Activated CD4-positive, alpha-beta memory T cell treated with anti-CD3 and anti-CD28 coated beads for 36 hours (primary cell): ENCODE measurements at regions not wholly inside any gene's neighbourhood (a gene's known extent, or its start where the extent isn't known, plus 50 kb on each side); places are given as distances from the start of the nearest gene placed in this dataset.

Source experiments
- CTCF ChIA-PET: fragments of 350-600 bp; sonication (Branson Sonifier 250); formaldehyde crosslinking; loops from one replicate; lab custom pipeline; 2021; ENCODE audit warnings: antibody characterized with exemption, inconsistent platforms; lab: Charles Lee
- POLR2A ChIA-PET: fragments of 350-600 bp; sonication (Branson Sonifier 250); formaldehyde crosslinking; loops from one replicate; lab custom pipeline; 2021; ENCODE audit warnings: antibody characterized with exemption; lab: Charles Lee
- DNase-seq: peaks from one replicate; pipeline ENCODE4 v3.0.0-alpha.2; 2020
- H3K27ac Mint-ChIP-seq: one replicate; pipeline ENCODE4 v1.8.0; 2021; ENCODE audit warnings: mixed read lengths
- H3K27me3 Mint-ChIP-seq: one replicate; pipeline ENCODE4 v1.8.0; 2021; ENCODE audit warnings: mixed read lengths
- H3K36me3 Mint-ChIP-seq: one replicate; pipeline ENCODE4 v1.8.0; 2021; ENCODE audit warnings: mixed read lengths
- H3K4me1 Mint-ChIP-seq: one replicate; pipeline ENCODE4 v1.8.0; 2021; ENCODE audit warnings: low read depth, mixed read lengths
- H3K4me3 Mint-ChIP-seq: one replicate; pipeline ENCODE4 v1.8.0; 2021; ENCODE audit warnings: mild to moderate bottlenecking, mixed read lengths
- H3K9me3 Mint-ChIP-seq: one replicate; pipeline ENCODE4 v1.8.0; 2021; ENCODE audit warnings: mixed read lengths
- intact Hi-C: fragments of 100-400 bp; cut with micrococcal nuclease; formaldehyde crosslinking; loops from one replicate; pipeline ENCODE4 v1.15.1; 2023

- intact Hi-C loops, result no loop called here
- no peaks in the 10 kb centered on the region for H3K4me1 Mint-ChIP-seq
- no peak overlapping the region for H3K27ac Mint-ChIP-seq
- no peak overlapping the region for H3K4me3 Mint-ChIP-seq
- no peaks in the 10 kb centered on the region for H3K36me3 Mint-ChIP-seq
- no peaks in the 10 kb centered on the region for H3K27me3 Mint-ChIP-seq
- ChIA-PET POLR2A (no interaction called here), CTCF (no interaction called here)
- DNase-seq, result no peak
- peaks cover 11% of the 10 kb centered on the region for H3K9me3 Mint-ChIP-seq
Observed at GRCh38 chr4:135834471-135834870, 1632.9 kb upstream of the PABPC4L start.

GRCh38 chr4:135833529-135833928 lies 1631.9 kb upstream of the PABPC4L start:
- ChIA-PET CTCF (no interaction called here), POLR2A (no interaction called here)
- Mint-ChIP-seq H3K36me3 (no peaks in the 10 kb centered on the region), H3K27ac (no peak overlapping the region), H3K4me1 (no peaks in the 10 kb centered on the region), H3K9me3 (peaks cover 4% of the 10 kb centered on the region), H3K27me3 (no peaks in the 10 kb centered on the region), H3K4me3 (no peak overlapping the region)
- intact Hi-C loops, result no loop called here
- no peak for DNase-seq

GRCh38 chr4:135824759-135825296 lies 1623.2 kb upstream of the PABPC4L start:
- CTCF ChIA-PET, result no interaction called here
- intact Hi-C loops, result no loop called here
- DNase-seq, result no peak
- no peaks in the 10 kb centered on the region for H3K36me3 Mint-ChIP-seq
- H3K27ac Mint-ChIP-seq, result no peak overlapping the region
- no peaks in the 10 kb centered on the region for H3K27me3 Mint-ChIP-seq
- peaks cover 7% of the 10 kb centered on the region for H3K9me3 Mint-ChIP-seq
- no peak overlapping the region for H3K4me3 Mint-ChIP-seq
- POLR2A ChIA-PET, result no interaction called here
- no peaks in the 10 kb centered on the region for H3K4me1 Mint-ChIP-seq

GRCh38 chr4:135804785-135805184 lies 1603.2 kb upstream of the PABPC4L start:
- ChIA-PET CTCF (no interaction called here), POLR2A (no interaction called here)
- no peaks in the 10 kb centered on the region for H3K27me3 Mint-ChIP-seq
- no peaks in the 10 kb centered on the region for H3K4me1 Mint-ChIP-seq
- intact Hi-C loops, result no loop called here
- H3K36me3 Mint-ChIP-seq, result no peaks in the 10 kb centered on the region
- peaks cover 6% of the 10 kb centered on the region for H3K9me3 Mint-ChIP-seq
- H3K27ac Mint-ChIP-seq, result no peak overlapping the region
- H3K4me3 Mint-ChIP-seq, result no peak overlapping the region
- no peak for DNase-seq

GRCh38 chr4:135777361-135777760 lies 1575.8 kb upstream of the PABPC4L start:
- no peaks in the 10 kb centered on the region for H3K4me1 Mint-ChIP-seq
- H3K9me3 Mint-ChIP-seq, result peaks cover 18% of the 10 kb centered on the region
- ChIA-PET POLR2A (no interaction called here), CTCF (no interaction called here)
- intact Hi-C loops, result no loop called here
- no peak for DNase-seq
- no peak overlapping the region for H3K27ac Mint-ChIP-seq
- no peak overlapping the region for H3K4me3 Mint-ChIP-seq
- H3K27me3 Mint-ChIP-seq, result no peaks in the 10 kb centered on the region
- no peaks in the 10 kb centered on the region for H3K36me3 Mint-ChIP-seq

DNA sequence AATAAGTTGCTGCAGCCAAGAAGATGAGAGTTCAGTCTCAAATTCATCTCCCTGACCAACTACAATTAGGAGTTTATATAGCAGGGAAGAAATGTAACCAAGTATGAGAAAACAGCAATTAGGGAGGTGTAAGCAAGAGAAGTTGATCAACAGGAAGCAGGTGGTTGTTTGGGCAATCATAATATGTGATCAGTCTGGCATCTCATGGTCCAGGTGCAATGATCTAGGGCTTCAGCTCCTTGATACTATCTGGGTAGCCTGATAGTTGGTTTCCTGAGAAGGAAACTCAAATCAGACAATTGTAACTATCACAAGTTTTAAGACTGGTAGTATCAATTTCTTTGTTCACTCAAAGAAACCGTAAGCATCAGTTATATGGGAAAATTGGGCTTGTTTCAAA lies 1574.3 kb upstream of the PABPC4L start:
- Mint-ChIP-seq H3K4me3 (no peak overlapping the region), H3K27me3 (no peaks in the 10 kb centered on the region), H3K36me3 (no peaks in the 10 kb centered on the region), H3K9me3 (peaks cover 17% of the 10 kb centered on the region), H3K27ac (no peak overlapping the region), H3K4me1 (no peaks in the 10 kb centered on the region)
- no peak for DNase-seq
- ChIA-PET CTCF (no interaction called here), POLR2A (no interaction called here)
- intact Hi-C loops, result no loop called here

DNA sequence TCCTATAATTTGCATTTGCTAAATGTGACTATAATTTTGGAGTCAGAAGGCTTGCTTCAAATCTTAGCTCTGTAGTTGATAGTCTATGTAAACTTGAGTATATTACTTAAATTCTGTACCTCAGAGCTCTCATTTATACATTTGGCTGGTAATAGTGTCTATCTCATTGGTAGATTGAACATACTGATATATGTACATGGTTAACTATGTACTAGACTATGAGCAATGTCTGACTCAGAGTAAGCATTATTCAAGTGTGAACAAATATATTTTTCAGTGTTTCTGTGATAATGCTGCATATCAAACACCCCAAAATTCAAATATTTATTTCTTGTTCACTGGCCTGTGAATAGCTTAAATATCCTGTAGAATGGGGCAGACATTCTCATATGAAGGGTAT lies 1568.9 kb upstream of the PABPC4L start:
- no peak for DNase-seq
- ChIA-PET CTCF (no interaction called here), POLR2A (no interaction called here)
- intact Hi-C loops, result no loop called here
- Mint-ChIP-seq H3K4me3 (no peak overlapping the region), H3K36me3 (no peaks in the 10 kb centered on the region), H3K27me3 (no peaks in the 10 kb centered on the region), H3K27ac (no peak overlapping the region), H3K9me3 (peaks cover 17% of the 10 kb centered on the region), H3K4me1 (no peaks in the 10 kb centered on the region)

- Mint-ChIP-seq H3K27ac (no peak overlapping the region), H3K27me3 (no peaks in the 10 kb centered on the region), H3K9me3 (peaks cover 18% of the 10 kb centered on the region), H3K4me3 (no peak overlapping the region), H3K36me3 (no peaks in the 10 kb centered on the region), H3K4me1 (no peaks in the 10 kb centered on the region)
- ChIA-PET CTCF (no interaction called here), POLR2A (no interaction called here)
- intact Hi-C loops, result no loop called here
- DNase-seq, result no peak
Observed at GRCh38 chr4:135744928-135745327, 1543.3 kb upstream of the PABPC4L start.

GRCh38 chr4:135741583-135741982 lies 1540.0 kb upstream of the PABPC4L start:
- no peaks in the 10 kb centered on the region for H3K36me3 Mint-ChIP-seq
- no peak overlapping the region for H3K27ac Mint-ChIP-seq
- no peak overlapping the region for H3K4me3 Mint-ChIP-seq
- H3K4me1 Mint-ChIP-seq, result no peaks in the 10 kb centered on the region
- ChIA-PET CTCF (no interaction called here), POLR2A (no interaction called here)
- H3K27me3 Mint-ChIP-seq, result no peaks in the 10 kb centered on the region
- peaks cover 7% of the 10 kb centered on the region for H3K9me3 Mint-ChIP-seq
- no peak for DNase-seq
- intact Hi-C loops, result no loop called here

DNA sequence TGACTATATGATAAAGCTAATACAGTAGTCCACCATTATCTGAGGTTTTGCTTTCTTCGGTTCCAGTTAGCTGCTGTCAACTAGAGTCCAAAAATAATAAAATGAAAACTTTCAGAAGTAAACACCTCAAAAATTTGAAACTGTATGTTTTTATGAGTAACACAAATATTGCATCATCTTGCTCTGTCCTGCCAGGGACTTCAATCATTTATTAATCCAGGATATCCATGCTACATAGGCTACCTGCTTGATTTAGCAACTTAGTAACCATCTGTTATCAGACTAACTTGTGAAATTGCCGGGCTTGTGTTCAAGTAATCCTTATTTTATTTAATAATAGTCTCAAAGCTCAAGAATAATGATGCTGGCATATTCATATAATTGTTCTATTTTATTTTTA lies 1537.8 kb upstream of the PABPC4L start:
- H3K9me3 Mint-ChIP-seq, result peaks cover 2% of the 10 kb centered on the region
- no peaks in the 10 kb centered on the region for H3K36me3 Mint-ChIP-seq
- ChIA-PET POLR2A (no interaction called here), CTCF (interaction anchor here (0.6 kb wide), 1 partner anchor 57 kb away, joined by 3 read pairs; no protein-coding TSS in a partner anchor)
- intact Hi-C loops, result no loop called here
- H3K4me1 Mint-ChIP-seq, result no peaks in the 10 kb centered on the region
- DNase-seq, result no peak
- no peak overlapping the region for H3K4me3 Mint-ChIP-seq
- H3K27ac Mint-ChIP-seq, result no peak overlapping the region
- H3K27me3 Mint-ChIP-seq, result no peaks in the 10 kb centered on the region

DNA sequence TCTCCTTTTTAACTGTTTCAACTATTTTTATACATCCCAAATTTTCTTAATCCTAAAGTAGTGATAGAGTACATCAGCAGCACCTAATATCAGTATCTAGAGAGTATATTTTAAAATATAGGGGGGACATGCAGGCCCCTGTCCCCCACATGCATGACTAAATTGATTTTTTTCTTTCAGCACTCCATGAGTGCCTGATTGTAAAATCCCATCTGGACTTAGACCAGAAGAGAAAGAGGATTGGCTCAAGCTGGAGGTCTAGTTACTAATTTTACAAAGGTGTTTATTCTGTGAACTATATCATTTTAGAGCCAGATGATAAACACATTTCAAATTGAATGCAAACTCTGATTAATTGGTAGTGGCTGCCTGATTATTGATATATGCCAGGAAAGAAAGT lies 1533.9 kb upstream of the PABPC4L start:
- Mint-ChIP-seq H3K9me3 (peaks cover 2% of the 10 kb centered on the region), H3K27ac (no peak overlapping the region), H3K27me3 (no peaks in the 10 kb centered on the region), H3K36me3 (no peaks in the 10 kb centered on the region), H3K4me1 (no peaks in the 10 kb centered on the region), H3K4me3 (no peak overlapping the region)
- intact Hi-C loops, result no loop called here
- no peak for DNase-seq
- POLR2A ChIA-PET, result no interaction called here
- CTCF ChIA-PET, result no interaction called here

DNA sequence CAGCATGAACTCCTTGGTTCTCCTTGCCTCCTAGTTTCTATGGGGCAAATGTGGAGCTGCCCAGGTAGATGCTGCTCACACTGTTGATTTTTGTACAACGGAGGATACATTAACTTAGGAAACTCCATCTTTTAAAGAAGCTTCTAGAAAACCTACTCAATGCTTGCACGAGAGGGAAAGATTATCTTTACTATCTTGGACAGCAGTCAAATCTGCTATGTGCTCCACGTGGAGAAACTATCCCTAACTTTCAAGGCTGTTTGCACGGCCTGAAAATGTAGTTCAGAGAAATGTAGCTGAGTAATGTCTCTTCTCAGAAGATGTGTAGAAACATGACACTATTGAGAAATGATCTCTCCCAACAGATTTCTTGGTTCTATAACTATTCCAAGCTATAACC lies 1530.9 kb upstream of the PABPC4L start:
- Mint-ChIP-seq H3K4me3 (no peak overlapping the region), H3K27ac (no peak overlapping the region), H3K36me3 (no peaks in the 10 kb centered on the region), H3K4me1 (no peaks in the 10 kb centered on the region), H3K27me3 (no peaks in the 10 kb centered on the region), H3K9me3 (peaks cover 4% of the 10 kb centered on the region)
- CTCF ChIA-PET, result no interaction called here
- DNase-seq, result no peak
- POLR2A ChIA-PET, result no interaction called here
- intact Hi-C loops, result no loop called here

DNA sequence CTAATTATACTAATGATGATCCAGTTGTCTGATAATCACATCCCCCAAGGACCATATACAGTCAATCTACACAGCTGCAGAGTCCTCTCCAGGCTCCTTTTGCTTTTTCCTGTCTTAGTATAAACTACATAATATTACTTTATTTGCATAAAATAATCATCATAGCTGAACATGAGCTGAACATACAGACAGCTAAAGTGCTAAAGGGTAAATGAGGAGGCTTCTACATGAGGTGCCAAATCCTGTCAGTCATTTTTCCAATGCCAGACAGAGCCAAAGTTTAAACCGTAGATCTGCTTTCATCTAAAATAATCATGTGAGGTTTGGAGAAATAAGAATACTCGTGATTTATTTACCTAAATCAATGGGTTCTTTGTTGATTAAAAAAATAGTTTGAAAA lies 1530.1 kb upstream of the PABPC4L start:
- DNase-seq, result no peak
- no peaks in the 10 kb centered on the region for H3K27me3 Mint-ChIP-seq
- CTCF ChIA-PET, result no interaction called here
- POLR2A ChIA-PET, result no interaction called here
- H3K27ac Mint-ChIP-seq, result no peak overlapping the region
- intact Hi-C loops, result no loop called here
- H3K36me3 Mint-ChIP-seq, result no peaks in the 10 kb centered on the region
- no peaks in the 10 kb centered on the region for H3K4me1 Mint-ChIP-seq
- H3K4me3 Mint-ChIP-seq, result no peak overlapping the region
- H3K9me3 Mint-ChIP-seq, result peaks cover 9% of the 10 kb centered on the region
